A549 (cell line): ENCODE measurements at regions not wholly inside any gene's neighbourhood (a gene's known extent, or its start where the extent isn't known, plus 50 kb on each side); places are given as distances from the start of the nearest gene placed in this dataset.

Experiments used
- ATAC-seq, 2 experiments: fragments of 200-7000 bp in 1 of 2; fragments of >200 bp in 1 of 2; cut with Nextera tagmentation in 1 of 2; cut with Tn5 transposase in 1 of 2; 3 replicates each; pipeline versions ENCODE4 v1.8.0 to v1.9.1; 2018 to 2020; ENCODE audit warnings: mild to moderate bottlenecking in 1 of 2, moderate library complexity in 1 of 2
- CTCF ChIA-PET: fragments of 300-600 bp; sonication (Branson Sonifier 250); formaldehyde crosslinking; extraction: SDS; loops from one replicate; lab custom pipeline; 2021; ENCODE audit warnings: antibody characterized with exemption, inconsistent platforms; lab: Yijun Ruan, JAX
- POLR2A ChIA-PET: fragments of 350-600 bp; formaldehyde crosslinking; extraction: SDS; loops from one replicate; lab custom pipeline; 2021; ENCODE audit warnings: antibody characterized with exemption, inconsistent platforms; lab: Yijun Ruan, JAX
- DNase-seq, 2 experiments: peaks; one replicate each; pipeline versions ENCODE4 v3.0.0 to v3.0.0-alpha.2; 2011 to 2016; ENCODE audit warnings: low read depth in 1 of 2, low spot score in 1 of 2
- FAIRE-seq: peaks from 2 replicates; lab custom pipeline; 2011; peaks lifted over from hg19 to GRCh38; lab: Jason Lieb, UNC
- H3K27ac ChIP-seq, 2 experiments: fragments of >200 bp; sonication (Bioruptor Twin); formaldehyde crosslinking; 3 replicates each; pipeline ENCODE4 v1.5.1; 2016 to 2017
- H3K4me1 ChIP-seq: fragments of >200 bp; sonication (Bioruptor Twin); formaldehyde crosslinking; 3 replicates; pipeline ENCODE4 v1.6.1; 2016
- H3K4me2 ChIP-seq: fragments of >200 bp; sonication (Bioruptor Twin); formaldehyde crosslinking; 3 replicates; pipeline ENCODE4 v1.6.1; 2016
- H3K4me3 ChIP-seq: fragments of >200 bp; sonication (Bioruptor Twin); formaldehyde crosslinking; 3 replicates; pipeline ENCODE4 v1.5.1; 2016
- H3K9me3 ChIP-seq: fragments of >200 bp; sonication (Bioruptor Twin); formaldehyde crosslinking; 3 replicates; pipeline ENCODE4 v1.6.1; 2016
- CBX2 ChIP-seq: fragments of 200-600 bp; sonication (generic); IDR thresholded peaks from 2 replicates; pipeline ENCODE4 v1.6.1; 2016; ENCODE audit warnings: low read depth, mild to moderate bottlenecking, borderline replicate concordance
- CBX8 ChIP-seq: fragments of 200-600 bp; sonication (generic); IDR thresholded peaks from 2 replicates; pipeline ENCODE4 v1.6.1; 2016
- CHD4 ChIP-seq: fragments of 200-600 bp; sonication (generic); IDR thresholded peaks from 2 replicates; pipeline ENCODE4 v1.6.1; 2016; ENCODE audit warnings: antibody characterized with exemption, mild to moderate bottlenecking, borderline replicate concordance
- ESRRA ChIP-seq: fragments of 150-350 bp; IDR thresholded peaks from 2 replicates; pipeline ENCODE4 v1.6.1; 2014; ENCODE audit warnings: mild to moderate bottlenecking, low read length, borderline replicate concordance
- FOSL2 ChIP-seq, 2 experiments: fragments of 450-650 bp in 1 of 2; fragments of >200 bp in 1 of 2; sonication (Bioruptor Twin) in 1 of 2; formaldehyde crosslinking; IDR thresholded peaks; 2 replicates each; pipeline versions ENCODE4 v1.5.0 to v1.6.1; 2016 to 2020; ENCODE audit warnings: mild to moderate bottlenecking in 1 of 2, moderate library complexity in 1 of 2
- HMGXB4 ChIP-seq: fragments of 250-450 bp; sonication (Bioruptor Pico); IDR thresholded peaks from 2 replicates; pipeline ENCODE4 v1.5.0; 2021; ENCODE audit warnings: mild to moderate bottlenecking, moderate library complexity, borderline replicate concordance
- HOXA7 ChIP-seq: fragments of 250-450 bp; sonication (Bioruptor Pico); IDR thresholded peaks from 2 replicates; pipeline ENCODE4 v1.5.0; 2020; ENCODE audit warnings: mild to moderate bottlenecking, moderate library complexity
- JUNB ChIP-seq: fragments of >200 bp; sonication (Bioruptor Twin); formaldehyde crosslinking; IDR thresholded peaks from 2 replicates; pipeline ENCODE4 v1.6.1; 2016
- KDM5A ChIP-seq: fragments of 200-600 bp; sonication (generic); IDR thresholded peaks from 2 replicates; pipeline ENCODE4 v1.6.1; 2016; ENCODE audit warnings: antibody characterized with exemption, mild to moderate bottlenecking
- MAX ChIP-seq: IDR thresholded peaks from 2 replicates; pipeline ENCODE4 v1.6.1; 2012
- MYC ChIP-seq: IDR thresholded peaks from 2 replicates; pipeline ENCODE4 v1.6.1; 2012; ENCODE audit warnings: mild to moderate bottlenecking, inconsistent platforms, low read length, improper control_type of control experiment, borderline replicate concordance
- NFE2L2 ChIP-seq: fragments of 150-350 bp; conservative IDR thresholded peaks from 2 replicates; pipeline ENCODE4 v1.6.1; 2014; ENCODE audit warnings: low read length
- NPAS2 ChIP-seq: fragments of 250-450 bp; sonication (Bioruptor Pico); IDR thresholded peaks from 2 replicates; pipeline ENCODE4 v1.8.0; 2022; ENCODE audit warnings: mild to moderate bottlenecking, moderate library complexity, borderline replicate concordance
- NR3C1 ChIP-seq: fragments of >200 bp; sonication (Bioruptor Twin); formaldehyde crosslinking; IDR thresholded peaks from 3 replicates; pipeline ENCODE4 v1.6.1; 2017
- PBX3 ChIP-seq: IDR thresholded peaks from 2 replicates; pipeline ENCODE4 v1.6.1; 2012
- POLR2A ChIP-seq: IDR thresholded peaks from 2 replicates; pipeline ENCODE4 v1.6.1; 2012; ENCODE audit warnings: mild to moderate bottlenecking, low read length
- REST ChIP-seq: fragments of 200-600 bp; sonication (generic); IDR thresholded peaks from 2 replicates; pipeline ENCODE4 v1.6.1; 2016; ENCODE audit warnings: antibody characterized with exemption, mild to moderate bottlenecking, moderate library complexity
- RFX5 ChIP-seq: fragments of 450-650 bp; IDR thresholded peaks from 2 replicates; pipeline ENCODE4 v1.7.1; 2014; ENCODE audit warnings: antibody characterized with exemption, mild to moderate bottlenecking, moderate library complexity
- RNF2 ChIP-seq: fragments of 200-600 bp; sonication (generic); IDR thresholded peaks from 2 replicates; pipeline ENCODE4 v1.6.1; 2016; ENCODE audit warnings: low read depth, mild to moderate bottlenecking, antibody characterized with exemption, moderate library complexity, borderline replicate concordance
- TP53 ChIP-seq: fragments of 250-450 bp; sonication (Bioruptor Pico); IDR thresholded peaks from 2 replicates; pipeline ENCODE4 v1.5.0; 2021; ENCODE audit warnings: mild to moderate bottlenecking, moderate library complexity
- ZNF302 ChIP-seq: fragments of 250-450 bp; sonication (Bioruptor Pico); IDR thresholded peaks from 2 replicates; pipeline ENCODE4 v1.9.0; 2021; ENCODE audit warnings: inconsistent platforms, mild to moderate bottlenecking, moderate library complexity
- WGBS: methylation state at CpG from one replicate; pipeline ENCODE4 v1.1.6; 2017; ENCODE audit errors: missing lambda C conversion rate; 5-methylcytosine and 5-hydroxymethylcytosine counted together

- DNase-seq (no peak), FAIRE-seq (no peak), ATAC-seq (no peak)
- H3K4me3 ChIP-seq: no peak overlapping the region
- H3K4me1 ChIP-seq: peaks cover 4% of the 10 kb centered on the region; the same call in 2 of the 3 replicates
- H3K4me2 ChIP-seq: no peak overlapping the region
- no peak overlapping the region for H3K27ac ChIP-seq
- CTCF ChIA-PET: interaction anchor here (1.1 to 1.2 kb wide), 2 partner anchors 12 to 28 kb away, joined by 3 read pairs; no protein-coding TSS in a partner anchor
- H3K9me3 ChIP-seq: no peaks in the 10 kb centered on the region
- TF ChIP-seq NR3C1 (no peak), JUNB (no peak), ZNF302 (no peak), RNF2 (no peak), TP53 (CRISPR knock-in tag) (no peak)
- POLR2A ChIA-PET: no interaction called here
- 79% methylated on average over 2 of the region's 2 CpGs for WGBS
These were observed 79.9 kb downstream of the SIPA1L2 start for GRCh38 chr1:232550007-232550406.

- 88% methylated on average over 5 of the region's 5 CpGs for WGBS
- ChIA-PET POLR2A (no interaction called here), CTCF (no interaction called here)
- ATAC-seq (no peak; a peak in 1 of 6 replicates), FAIRE-seq (no peak), DNase-seq (no peak)
- Histone ChIP-seq H3K4me2 (no peak overlapping the region), H3K27ac (no peak overlapping the region), H3K4me1 (no peaks in the 10 kb centered on the region; the same call in 2 of the 3 replicates)
- TF ChIP-seq ESRRA (no peak), JUNB (no peak), MYC (no peak), MAX (no peak), HMGXB4 (no peak), CBX8 (no peak), PBX3 (no peak), KDM5A (no peak), NFE2L2 (no peak), HOXA7 (no peak), NPAS2 (CRISPR knock-in tag) (no peak), NR3C1 (no peak), RFX5 (no peak), TP53 (CRISPR knock-in tag) (no peak), REST (no peak), POLR2A (no peak), FOSL2 (IDR thresholded peaks at IDR 0.05) (no peak), FOSL2 (CRISPR knock-in tag; IDR thresholded peaks at IDR 0.05) (no peak), CHD4 (no peak), CBX2 (no peak), RNF2 (no peak)
- TF ChIP-seq, all 56 proteins: peak for 0
- Histone ChIP-seq H3K4me3 (no peak overlapping the region), H3K9me3 (no peaks in the 10 kb centered on the region)
These were observed 81.2 kb downstream of the SIPA1L2 start for GRCh38 chr1:232548691-232549090.
